ENCODE measurements at regions not wholly inside any gene's neighbourhood (a gene's known extent, or its start where the extent isn't known, plus 50 kb on each side); places are given as distances from the start of the nearest gene placed in this dataset.

DNA sequence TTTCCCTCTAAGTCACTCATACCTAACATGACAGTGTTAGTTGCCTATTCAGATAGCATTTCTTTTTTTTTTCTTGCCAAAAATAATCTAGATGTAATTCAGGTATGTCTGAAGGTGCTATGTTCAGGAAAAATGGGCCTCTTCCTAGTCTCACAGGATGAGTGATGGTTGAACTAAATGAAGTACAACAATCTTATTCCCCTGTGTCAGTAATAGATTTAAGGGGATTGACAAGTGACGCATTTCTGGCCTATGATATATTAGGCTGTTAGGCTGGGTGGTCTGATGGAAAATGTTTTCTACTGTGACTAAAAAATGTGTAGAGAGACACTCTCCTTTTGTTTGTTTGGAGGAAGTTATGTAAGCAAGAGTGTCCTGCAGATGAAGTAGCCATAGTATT lies 878.7 kb upstream of the SLITRK1 start:
- TF ChIP-seq POLR2AphosphoS5 (IDR thresholded peaks at IDR 0.05; ENCODE audit: borderline replicate concordance, low read depth, low read length) (no peak), EZH2 (IDR thresholded peaks at IDR 0.05) (no peak)
